ENCODE measurements at regions not wholly inside any gene's neighbourhood (a gene's known extent, or its start where the extent isn't known, plus 50 kb on each side); places are given as distances from the start of the nearest gene placed in this dataset.
A peak's percentile ranks its signal among the peaks of the same experiment; 100 is the strongest.

- Mint-ChIP-seq H3K36me3 (ENCODE audit: low read depth) (peaks cover 2% of the 10 kb centered on the region), H3K4me3 (no peak overlapping the region), H3K27me3 (peaks cover 6% of the 10 kb centered on the region), H3K4me1 (peaks cover 21% of the 10 kb centered on the region), H3K27ac (no peak overlapping the region)
- no peak for ATAC-seq
- DNase-seq = no peak
- no peaks in the 10 kb centered on the region for H3K9me3 ChIP-seq (ENCODE audit: control insufficient read depth, low read length, poor library complexity, severe bottlenecking)
Observed at GRCh38 chr15:31444844-31445243, 118.2 kb downstream of the KLF13 start.

GRCh38 chr15:31446546-31446945 is 119.9 kb downstream of the KLF13 start:
- H3K9me3 ChIP-seq (ENCODE audit: control insufficient read depth, low read length, poor library complexity, severe bottlenecking) = no peaks in the 10 kb centered on the region
- DNase-seq (no peak), ATAC-seq (no peak)
- H3K27ac Mint-ChIP-seq = no peak overlapping the region
- H3K4me1 Mint-ChIP-seq = peaks cover 17% of the 10 kb centered on the region
- H3K4me3 Mint-ChIP-seq = no peak overlapping the region
- peaks cover 2% of the 10 kb centered on the region for H3K36me3 Mint-ChIP-seq (ENCODE audit: low read depth)
- H3K27me3 Mint-ChIP-seq = peaks cover 6% of the 10 kb centered on the region

GRCh38 chr15:31447931-31448634 is 121.4 kb downstream of the KLF13 start:
- Mint-ChIP-seq H3K4me1 (peaks cover 14% of the 10 kb centered on the region), H3K27ac (no peak overlapping the region), H3K36me3 (ENCODE audit: low read depth) (peaks cover 2% of the 10 kb centered on the region), H3K27me3 (peaks cover 6% of the 10 kb centered on the region), H3K4me3 (no peak overlapping the region)
- H3K9me3 ChIP-seq (ENCODE audit: control insufficient read depth, low read length, poor library complexity, severe bottlenecking) = no peaks in the 10 kb centered on the region
- ATAC-seq (no peak), DNase-seq (no peak)

- no peaks in the 10 kb centered on the region for H3K9me3 ChIP-seq (ENCODE audit: control insufficient read depth, low read length, poor library complexity, severe bottlenecking)
- Mint-ChIP-seq H3K27me3 (peaks cover 6% of the 10 kb centered on the region), H3K4me1 (peaks cover 14% of the 10 kb centered on the region), H3K4me3 (no peak overlapping the region), H3K27ac (peak overlapping the region; percentile 9), H3K36me3 (ENCODE audit: low read depth) (peaks cover 2% of the 10 kb centered on the region)
- ATAC-seq (no peak), DNase-seq (no peak)
Observed at GRCh38 chr15:31448635-31448979, 122.0 kb downstream of the KLF13 start.

- ATAC-seq (no peak), DNase-seq (no peak)
- Mint-ChIP-seq H3K27ac (no peak overlapping the region), H3K4me3 (no peak overlapping the region), H3K36me3 (ENCODE audit: low read depth) (peaks cover 2% of the 10 kb centered on the region), H3K27me3 (peaks cover 6% of the 10 kb centered on the region), H3K4me1 (peaks cover 12% of the 10 kb centered on the region)
- H3K9me3 ChIP-seq (ENCODE audit: control insufficient read depth, low read length, poor library complexity, severe bottlenecking) = no peaks in the 10 kb centered on the region
Observed at GRCh38 chr15:31452595-31453557, 126.2 kb downstream of the KLF13 start.

- Mint-ChIP-seq H3K27ac (no peak overlapping the region), H3K4me1 (peaks cover 8% of the 10 kb centered on the region), H3K36me3 (ENCODE audit: low read depth) (no peaks in the 10 kb centered on the region), H3K4me3 (no peak overlapping the region), H3K27me3 (peaks cover 3% of the 10 kb centered on the region)
- H3K9me3 ChIP-seq (ENCODE audit: control insufficient read depth, low read length, poor library complexity, severe bottlenecking) = no peaks in the 10 kb centered on the region
- ATAC-seq (no peak), DNase-seq (no peak)
Observed at GRCh38 chr15:31453558-31454318, 127.1 kb downstream of the KLF13 start.

- no peaks in the 10 kb centered on the region for H3K27me3 Mint-ChIP-seq
- no peak overlapping the region for H3K4me3 Mint-ChIP-seq
- no peaks in the 10 kb centered on the region for H3K36me3 Mint-ChIP-seq (ENCODE audit: low read depth)
- no peaks in the 10 kb centered on the region for H3K9me3 ChIP-seq (ENCODE audit: control insufficient read depth, low read length, poor library complexity, severe bottlenecking)
- no peak for ATAC-seq
- DNase-seq = no peak
- H3K4me1 Mint-ChIP-seq = peaks cover 14% of the 10 kb centered on the region
- no peak overlapping the region for H3K27ac Mint-ChIP-seq
Observed at GRCh38 chr15:31455499-31455898, 128.9 kb downstream of the KLF13 start.

GRCh38 chr15:31456354-31457060 is 129.9 kb downstream of the KLF13 start:
- no peaks in the 10 kb centered on the region for H3K36me3 Mint-ChIP-seq (ENCODE audit: low read depth)
- no peak overlapping the region for H3K4me3 Mint-ChIP-seq
- ATAC-seq = no peak
- H3K4me1 Mint-ChIP-seq = peaks cover 14% of the 10 kb centered on the region
- H3K9me3 ChIP-seq (ENCODE audit: control insufficient read depth, low read length, poor library complexity, severe bottlenecking) = no peaks in the 10 kb centered on the region
- peak overlapping the region; percentile 21 for H3K27ac Mint-ChIP-seq
- H3K27me3 Mint-ChIP-seq = no peaks in the 10 kb centered on the region
- no peak for DNase-seq

- Mint-ChIP-seq H3K36me3 (ENCODE audit: low read depth) (no peaks in the 10 kb centered on the region), H3K4me1 (peaks cover 14% of the 10 kb centered on the region), H3K27ac (peak overlapping the region; percentile 21), H3K27me3 (no peaks in the 10 kb centered on the region), H3K4me3 (no peak overlapping the region)
- DNase-seq (no peak), ATAC-seq (no peak)
- H3K9me3 ChIP-seq (ENCODE audit: control insufficient read depth, low read length, poor library complexity, severe bottlenecking) = no peaks in the 10 kb centered on the region
Observed at GRCh38 chr15:31457161-31457560, 130.5 kb downstream of the KLF13 start.

GRCh38 chr15:31457631-31458526 is 131.2 kb downstream of the KLF13 start:
- Mint-ChIP-seq H3K4me1 (peaks cover 14% of the 10 kb centered on the region), H3K27ac (peak overlapping the region; percentile 14), H3K27me3 (no peaks in the 10 kb centered on the region), H3K4me3 (no peak overlapping the region), H3K36me3 (ENCODE audit: low read depth) (no peaks in the 10 kb centered on the region)
- no peaks in the 10 kb centered on the region for H3K9me3 ChIP-seq (ENCODE audit: control insufficient read depth, low read length, poor library complexity, severe bottlenecking)
- ATAC-seq (no peak), DNase-seq (no peak)

GRCh38 chr15:31458596-31459399 is 132.2 kb downstream of the KLF13 start:
- ATAC-seq (peak; percentile 95), DNase-seq (no peak)
- H3K27ac Mint-ChIP-seq = peak overlapping the region; percentile 89
- H3K27me3 Mint-ChIP-seq = no peaks in the 10 kb centered on the region
- H3K36me3 Mint-ChIP-seq (ENCODE audit: low read depth) = no peaks in the 10 kb centered on the region
- peak overlapping the region; percentile 63 for H3K4me3 Mint-ChIP-seq
- peaks cover 16% of the 10 kb centered on the region for H3K4me1 Mint-ChIP-seq
- H3K9me3 ChIP-seq (ENCODE audit: control insufficient read depth, low read length, poor library complexity, severe bottlenecking) = no peaks in the 10 kb centered on the region

Measured in T-helper 17 cell (primary cell).